Liver (tissue), 3 donors: ENCODE measurements at regions not wholly inside any gene's neighbourhood (a gene's known extent, or its start where the extent isn't known, plus 50 kb on each side); places are given as distances from the start of the nearest gene placed in this dataset.

ENCODE experiments used
- EGR1 ChIP-seq, 2 donors: IDR thresholded peaks; 2 replicates each; pipeline ENCODE4 v1.6.1; 2016 to 2018; ENCODE audit warnings: antibody characterized with exemption in 2 of 2, low read depth in 2 of 2
- FOXA1 ChIP-seq: IDR thresholded peaks from 2 replicates; pipeline ENCODE4 v1.6.1; 2016; ENCODE audit warnings: antibody characterized with exemption
- GABPA ChIP-seq, 2 donors: IDR thresholded peaks in 1 of 2; conservative IDR thresholded peaks in 1 of 2; 2 replicates each; pipeline ENCODE4 v1.6.1; 2016; ENCODE audit warnings: antibody characterized with exemption in 2 of 2, mild to moderate bottlenecking in 1 of 2, moderate library complexity in 1 of 2
- HNF4A ChIP-seq, 2 donors: conservative IDR thresholded peaks; 2 replicates each; pipeline ENCODE4 v1.6.1; 2016; ENCODE audit warnings: antibody characterized with exemption in 2 of 2, mild to moderate bottlenecking in 2 of 2
- RAD21 ChIP-seq, 2 donors: IDR thresholded peaks; 2 replicates each; pipeline ENCODE4 v1.6.1; 2016; ENCODE audit warnings: antibody characterized with exemption in 2 of 2, mild to moderate bottlenecking in 2 of 2
- RXRA ChIP-seq, 2 donors: IDR thresholded peaks; 2 replicates each; pipeline ENCODE4 v1.6.1; 2017 to 2018; ENCODE audit warnings: antibody characterized with exemption in 2 of 2, mild to moderate bottlenecking in 1 of 2
- TAF1 ChIP-seq: conservative IDR thresholded peaks from 2 replicates; pipeline ENCODE4 v1.6.1; 2016; ENCODE audit warnings: antibody characterized with exemption, mild to moderate bottlenecking
- YY1 ChIP-seq: IDR thresholded peaks from 2 replicates; pipeline ENCODE4 v1.6.1; 2016; ENCODE audit warnings: antibody characterized with exemption, mild to moderate bottlenecking
- TF ChIP-seq, protein P1 (sequence below): fragments of 150-350 bp; IDR thresholded peaks from 2 replicates; pipeline ENCODE4 v1.5.1; 2017; ENCODE audit warnings: improper control_type of control experiment, low read depth, low read length; ENCODE audit not compliant: missing input control
- TF ChIP-seq, protein P2 (sequence below): IDR thresholded peaks from 2 replicates; pipeline ENCODE4 v1.6.1; 2016; ENCODE audit warnings: antibody characterized with exemption
- TF ChIP-seq, protein P3 (sequence below): IDR thresholded peaks from 2 replicates; pipeline ENCODE4 v1.6.1; 2016; ENCODE audit warnings: antibody characterized with exemption
- TF ChIP-seq, protein P4 (sequence below): IDR thresholded peaks from 2 replicates; pipeline ENCODE4 v1.6.1; 2016; ENCODE audit warnings: antibody characterized with exemption, mild to moderate bottlenecking
- donor health status: healthy.
- donor health status: healthy.

DNA sequence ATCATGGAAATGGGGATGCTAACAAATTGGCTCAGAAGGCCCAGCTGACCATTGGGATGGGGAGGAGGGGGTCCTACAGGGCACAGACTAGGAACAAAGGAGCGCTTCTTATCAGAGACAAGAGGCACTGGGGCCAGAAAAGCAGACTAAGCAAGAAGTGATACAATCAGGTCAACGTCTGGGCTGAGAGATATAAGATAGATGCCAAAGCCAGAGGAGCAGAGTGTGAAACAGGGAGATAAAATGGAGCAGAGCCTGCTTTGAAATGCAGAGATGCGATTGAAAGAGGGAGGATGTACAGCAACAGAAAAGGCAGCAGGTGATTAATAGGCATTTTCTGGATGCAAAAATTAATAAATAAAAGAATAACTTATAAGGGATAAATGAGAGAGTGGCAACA, 127.5 kb upstream of the SAMSN1 start:
- TF ChIP-seq, protein P1, sequence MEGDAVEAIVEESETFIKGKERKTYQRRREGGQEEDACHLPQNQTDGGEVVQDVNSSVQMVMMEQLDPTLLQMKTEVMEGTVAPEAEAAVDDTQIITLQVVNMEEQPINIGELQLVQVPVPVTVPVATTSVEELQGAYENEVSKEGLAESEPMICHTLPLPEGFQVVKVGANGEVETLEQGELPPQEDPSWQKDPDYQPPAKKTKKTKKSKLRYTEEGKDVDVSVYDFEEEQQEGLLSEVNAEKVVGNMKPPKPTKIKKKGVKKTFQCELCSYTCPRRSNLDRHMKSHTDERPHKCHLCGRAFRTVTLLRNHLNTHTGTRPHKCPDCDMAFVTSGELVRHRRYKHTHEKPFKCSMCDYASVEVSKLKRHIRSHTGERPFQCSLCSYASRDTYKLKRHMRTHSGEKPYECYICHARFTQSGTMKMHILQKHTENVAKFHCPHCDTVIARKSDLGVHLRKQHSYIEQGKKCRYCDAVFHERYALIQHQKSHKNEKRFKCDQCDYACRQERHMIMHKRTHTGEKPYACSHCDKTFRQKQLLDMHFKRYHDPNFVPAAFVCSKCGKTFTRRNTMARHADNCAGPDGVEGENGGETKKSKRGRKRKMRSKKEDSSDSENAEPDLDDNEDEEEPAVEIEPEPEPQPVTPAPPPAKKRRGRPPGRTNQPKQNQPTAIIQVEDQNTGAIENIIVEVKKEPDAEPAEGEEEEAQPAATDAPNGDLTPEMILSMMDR: no peak
- TF ChIP-seq, protein P2, sequence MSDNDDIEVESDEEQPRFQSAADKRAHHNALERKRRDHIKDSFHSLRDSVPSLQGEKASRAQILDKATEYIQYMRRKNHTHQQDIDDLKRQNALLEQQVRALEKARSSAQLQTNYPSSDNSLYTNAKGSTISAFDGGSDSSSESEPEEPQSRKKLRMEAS: no peak
- TF ChIP-seq HNF4A (conservative IDR thresholded peaks at IDR 0.05): no peak
- TF ChIP-seq RXRA (IDR thresholded peaks at IDR 0.05): no peak
- no peak for TF ChIP-seq GABPA (IDR thresholded peaks at IDR 0.05 in 1 of 2, conservative IDR thresholded peaks at IDR 0.05 in 1 of 2)
- TF ChIP-seq EGR1 (IDR thresholded peaks at IDR 0.05; ENCODE audit: low read depth in 2 of 2): no peak
- TF ChIP-seq, protein P3, sequence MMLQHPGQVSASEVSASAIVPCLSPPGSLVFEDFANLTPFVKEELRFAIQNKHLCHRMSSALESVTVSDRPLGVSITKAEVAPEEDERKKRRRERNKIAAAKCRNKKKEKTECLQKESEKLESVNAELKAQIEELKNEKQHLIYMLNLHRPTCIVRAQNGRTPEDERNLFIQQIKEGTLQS: no peak
- TF ChIP-seq, protein P4, sequence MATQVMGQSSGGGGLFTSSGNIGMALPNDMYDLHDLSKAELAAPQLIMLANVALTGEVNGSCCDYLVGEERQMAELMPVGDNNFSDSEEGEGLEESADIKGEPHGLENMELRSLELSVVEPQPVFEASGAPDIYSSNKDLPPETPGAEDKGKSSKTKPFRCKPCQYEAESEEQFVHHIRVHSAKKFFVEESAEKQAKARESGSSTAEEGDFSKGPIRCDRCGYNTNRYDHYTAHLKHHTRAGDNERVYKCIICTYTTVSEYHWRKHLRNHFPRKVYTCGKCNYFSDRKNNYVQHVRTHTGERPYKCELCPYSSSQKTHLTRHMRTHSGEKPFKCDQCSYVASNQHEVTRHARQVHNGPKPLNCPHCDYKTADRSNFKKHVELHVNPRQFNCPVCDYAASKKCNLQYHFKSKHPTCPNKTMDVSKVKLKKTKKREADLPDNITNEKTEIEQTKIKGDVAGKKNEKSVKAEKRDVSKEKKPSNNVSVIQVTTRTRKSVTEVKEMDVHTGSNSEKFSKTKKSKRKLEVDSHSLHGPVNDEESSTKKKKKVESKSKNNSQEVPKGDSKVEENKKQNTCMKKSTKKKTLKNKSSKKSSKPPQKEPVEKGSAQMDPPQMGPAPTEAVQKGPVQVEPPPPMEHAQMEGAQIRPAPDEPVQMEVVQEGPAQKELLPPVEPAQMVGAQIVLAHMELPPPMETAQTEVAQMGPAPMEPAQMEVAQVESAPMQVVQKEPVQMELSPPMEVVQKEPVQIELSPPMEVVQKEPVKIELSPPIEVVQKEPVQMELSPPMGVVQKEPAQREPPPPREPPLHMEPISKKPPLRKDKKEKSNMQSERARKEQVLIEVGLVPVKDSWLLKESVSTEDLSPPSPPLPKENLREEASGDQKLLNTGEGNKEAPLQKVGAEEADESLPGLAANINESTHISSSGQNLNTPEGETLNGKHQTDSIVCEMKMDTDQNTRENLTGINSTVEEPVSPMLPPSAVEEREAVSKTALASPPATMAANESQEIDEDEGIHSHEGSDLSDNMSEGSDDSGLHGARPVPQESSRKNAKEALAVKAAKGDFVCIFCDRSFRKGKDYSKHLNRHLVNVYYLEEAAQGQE: no peak
- TF ChIP-seq YY1: no peak
- TF ChIP-seq TAF1: no peak
- no peak for TF ChIP-seq RAD21 (IDR thresholded peaks at IDR 0.05)
- no peak for TF ChIP-seq FOXA1
